HG02678 (cell line): ENCODE measurements at regions not wholly inside any gene's neighbourhood (a gene's known extent, or its start where the extent isn't known, plus 50 kb on each side); places are given as distances from the start of the nearest gene placed in this dataset.

Source experiments
- ATAC-seq: cut with Tn5 transposase; IDR thresholded peaks from one replicate; pipeline ENCODE4 v1.9.1; 2021; ENCODE audit warnings: mild to moderate bottlenecking, moderate library complexity; ENCODE audit not compliant: unreplicated experiment

GRCh38 chr12:64998371-64999147 lies 122.5 kb downstream of the WIF1 start:
- ATAC-seq, result no peak

GRCh38 chr12:64999148-64999425 lies 122.0 kb downstream of the WIF1 start:
- no peak for ATAC-seq
